Loucy (cell line): ENCODE measurements at regions not wholly inside any gene's neighbourhood (a gene's known extent, or its start where the extent isn't known, plus 50 kb on each side); places are given as distances from the start of the nearest gene placed in this dataset.

Experiments used
- EZH2phosphoT487 ChIP-seq: fragments of 200-600 bp; IDR thresholded peaks from 2 replicates; pipeline ENCODE4 v1.6.1; 2018; ENCODE audit warnings: antibody characterized with exemption, mild to moderate bottlenecking, moderate library complexity, borderline replicate concordance
- TF ChIP-seq, protein P1 (sequence below): fragments of 200-600 bp; sonication (generic); conservative IDR thresholded peaks from 2 replicates; pipeline ENCODE4 v1.5.1; 2014; ENCODE audit warnings: mild to moderate bottlenecking, antibody characterized with exemption, low read length

GRCh38 chr9:13567833-13568232, 288.3 kb upstream of the MPDZ start:
- TF ChIP-seq, protein P1, sequence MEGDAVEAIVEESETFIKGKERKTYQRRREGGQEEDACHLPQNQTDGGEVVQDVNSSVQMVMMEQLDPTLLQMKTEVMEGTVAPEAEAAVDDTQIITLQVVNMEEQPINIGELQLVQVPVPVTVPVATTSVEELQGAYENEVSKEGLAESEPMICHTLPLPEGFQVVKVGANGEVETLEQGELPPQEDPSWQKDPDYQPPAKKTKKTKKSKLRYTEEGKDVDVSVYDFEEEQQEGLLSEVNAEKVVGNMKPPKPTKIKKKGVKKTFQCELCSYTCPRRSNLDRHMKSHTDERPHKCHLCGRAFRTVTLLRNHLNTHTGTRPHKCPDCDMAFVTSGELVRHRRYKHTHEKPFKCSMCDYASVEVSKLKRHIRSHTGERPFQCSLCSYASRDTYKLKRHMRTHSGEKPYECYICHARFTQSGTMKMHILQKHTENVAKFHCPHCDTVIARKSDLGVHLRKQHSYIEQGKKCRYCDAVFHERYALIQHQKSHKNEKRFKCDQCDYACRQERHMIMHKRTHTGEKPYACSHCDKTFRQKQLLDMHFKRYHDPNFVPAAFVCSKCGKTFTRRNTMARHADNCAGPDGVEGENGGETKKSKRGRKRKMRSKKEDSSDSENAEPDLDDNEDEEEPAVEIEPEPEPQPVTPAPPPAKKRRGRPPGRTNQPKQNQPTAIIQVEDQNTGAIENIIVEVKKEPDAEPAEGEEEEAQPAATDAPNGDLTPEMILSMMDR: no peak
- no peak for TF ChIP-seq EZH2phosphoT487
